Karpas-422 (cell line): ENCODE measurements at regions not wholly inside any gene's neighbourhood (a gene's known extent, or its start where the extent isn't known, plus 50 kb on each side); places are given as distances from the start of the nearest gene placed in this dataset.
"Not testable (repeated sequence)": the region's sequence is repeated elsewhere in the genome, so short reads cannot be mapped to it uniquely, and the experiment has no call there.

Experiments used
- DNase-seq: peaks from one replicate; pipeline ENCODE4 v3.0.0-alpha.2; 2015
- H2AFZ ChIP-seq: fragments of 200-600 bp; sonication (generic); 2 replicates; pipeline ENCODE4 v1.6.1; 2014; ENCODE audit warnings: antibody characterized with exemption, low read length, mixed read lengths
- H3K27ac ChIP-seq: fragments of 200-600 bp; sonication (generic); 2 replicates; pipeline ENCODE4 v1.5.1; 2014; ENCODE audit warnings: mild to moderate bottlenecking, low read length, moderate library complexity
- H3K27me3 ChIP-seq: fragments of 200-600 bp; sonication (generic); 2 replicates; pipeline ENCODE4 v1.6.1; 2014; ENCODE audit warnings: low read length, mixed read lengths
- H3K36me3 ChIP-seq: fragments of 200-600 bp; sonication (generic); 2 replicates; pipeline ENCODE4 v1.6.1; 2014; ENCODE audit warnings: low read length, mixed read lengths; ENCODE audit not compliant: insufficient read depth
- H3K4me1 ChIP-seq: fragments of 200-600 bp; sonication (generic); 2 replicates; pipeline ENCODE4 v1.6.1; 2014; ENCODE audit warnings: mild to moderate bottlenecking, low read length, mixed read lengths
- H3K4me2 ChIP-seq: fragments of 200-600 bp; sonication (generic); 2 replicates; pipeline ENCODE4 v1.6.1; 2014; ENCODE audit warnings: low read length, low read depth, mild to moderate bottlenecking; ENCODE audit not compliant: poor library complexity, severe bottlenecking
- H3K4me3 ChIP-seq: fragments of 200-600 bp; sonication (generic); 2 replicates; pipeline ENCODE4 v1.5.1; 2014; ENCODE audit warnings: mild to moderate bottlenecking, antibody characterized with exemption, low read length, mixed read lengths
- H3K79me2 ChIP-seq: fragments of 200-600 bp; sonication (generic); 2 replicates; pipeline ENCODE4 v1.6.1; 2014; ENCODE audit warnings: mild to moderate bottlenecking, low read length, mixed read lengths
- H3K9ac ChIP-seq: fragments of 200-600 bp; sonication (generic); 2 replicates; pipeline ENCODE4 v1.6.0; 2014; ENCODE audit warnings: low read length
- H3K9me2 ChIP-seq: fragments of 200-600 bp; sonication (generic), shearing (Covaris generic); replicated peaks from 2 replicates; pipeline ENCODE4 v1.6.0; 2014; ENCODE audit warnings: mild to moderate bottlenecking, low read length, moderate library complexity; ENCODE audit not compliant: insufficient read depth
- H3K9me3 ChIP-seq: fragments of 300-700, 200-600 bp; sonication (generic); 2 replicates; pipeline ENCODE4 v1.6.1; 2014; ENCODE audit warnings: low read length, mixed read lengths
- H4K20me1 ChIP-seq: fragments of 200-600 bp; sonication (generic); 2 replicates; pipeline ENCODE4 v1.6.1; 2014; ENCODE audit warnings: mild to moderate bottlenecking, antibody characterized with exemption, low read length, low read depth; ENCODE audit not compliant: insufficient read depth

DNA sequence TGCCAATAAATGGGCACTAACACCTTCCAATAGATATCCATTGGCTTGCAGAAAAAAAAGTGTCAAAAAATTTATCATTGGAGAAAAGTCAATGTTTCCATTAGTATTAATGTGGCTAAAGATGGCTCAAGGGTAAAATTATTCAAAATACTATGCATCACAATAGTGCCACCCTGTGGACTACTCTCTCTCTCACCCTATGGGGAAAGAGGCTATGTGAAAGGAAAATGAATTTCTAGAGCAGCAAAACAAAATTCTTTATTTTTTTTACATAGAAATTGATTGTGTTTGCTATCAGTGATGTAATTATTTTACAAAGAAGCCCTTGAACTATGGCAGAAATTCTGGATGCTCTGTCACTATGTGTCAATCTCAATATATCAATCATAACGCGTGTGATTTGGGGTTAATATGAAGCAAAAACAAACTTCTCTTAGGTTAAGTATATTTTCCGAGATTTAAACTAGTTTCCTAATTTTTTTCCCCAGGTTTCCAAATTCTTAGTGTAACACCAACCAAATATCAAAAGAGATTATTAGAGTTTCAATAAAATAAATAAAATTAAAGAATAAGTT is 193.9 kb downstream of the USP22 start:
- H3K9me2 ChIP-seq, H3K4me3 ChIP-seq, H2AFZ ChIP-seq, H3K9me3 ChIP-seq, H3K36me3 ChIP-seq, H3K27me3 ChIP-seq, H4K20me1 ChIP-seq, H3K9ac ChIP-seq, H3K4me2 ChIP-seq, H3K79me2 ChIP-seq, H3K4me1 ChIP-seq, H3K27ac ChIP-seq: not testable (repeated sequence)
- DNase-seq: peak; percentile 43

DNA sequence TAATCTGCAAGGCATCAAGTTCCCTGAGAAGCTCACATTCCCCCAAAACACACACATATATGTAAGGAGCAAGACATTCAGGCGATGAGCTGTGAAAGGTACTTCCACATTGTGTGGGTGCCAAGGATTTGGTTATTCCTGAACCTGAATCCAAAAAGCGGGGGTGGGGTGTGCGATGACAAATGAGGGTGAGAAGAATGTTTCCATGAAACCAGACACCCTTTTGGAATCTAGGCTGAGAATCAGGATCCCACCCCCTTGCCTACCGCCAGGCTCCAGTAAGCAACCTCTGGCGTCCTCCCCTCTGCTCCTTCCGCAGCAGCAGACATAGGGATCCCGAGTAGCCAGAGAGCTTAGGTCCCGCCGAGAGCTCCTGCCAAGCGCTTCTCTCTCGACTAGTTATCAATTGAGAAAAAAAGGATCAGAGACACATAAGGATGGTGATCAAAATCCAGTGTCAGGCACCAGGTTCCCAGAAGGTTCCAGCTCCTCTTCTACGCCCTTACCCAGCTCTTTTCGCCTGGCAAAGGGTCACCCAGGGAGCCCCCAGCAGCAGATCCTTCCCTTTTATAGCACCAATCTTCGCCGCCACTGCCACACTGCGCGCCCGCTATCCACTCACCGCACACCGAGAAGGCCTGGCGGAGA is 191.1 kb downstream of the USP22 start:
- not testable (repeated sequence) for H2AFZ ChIP-seq

DNA sequence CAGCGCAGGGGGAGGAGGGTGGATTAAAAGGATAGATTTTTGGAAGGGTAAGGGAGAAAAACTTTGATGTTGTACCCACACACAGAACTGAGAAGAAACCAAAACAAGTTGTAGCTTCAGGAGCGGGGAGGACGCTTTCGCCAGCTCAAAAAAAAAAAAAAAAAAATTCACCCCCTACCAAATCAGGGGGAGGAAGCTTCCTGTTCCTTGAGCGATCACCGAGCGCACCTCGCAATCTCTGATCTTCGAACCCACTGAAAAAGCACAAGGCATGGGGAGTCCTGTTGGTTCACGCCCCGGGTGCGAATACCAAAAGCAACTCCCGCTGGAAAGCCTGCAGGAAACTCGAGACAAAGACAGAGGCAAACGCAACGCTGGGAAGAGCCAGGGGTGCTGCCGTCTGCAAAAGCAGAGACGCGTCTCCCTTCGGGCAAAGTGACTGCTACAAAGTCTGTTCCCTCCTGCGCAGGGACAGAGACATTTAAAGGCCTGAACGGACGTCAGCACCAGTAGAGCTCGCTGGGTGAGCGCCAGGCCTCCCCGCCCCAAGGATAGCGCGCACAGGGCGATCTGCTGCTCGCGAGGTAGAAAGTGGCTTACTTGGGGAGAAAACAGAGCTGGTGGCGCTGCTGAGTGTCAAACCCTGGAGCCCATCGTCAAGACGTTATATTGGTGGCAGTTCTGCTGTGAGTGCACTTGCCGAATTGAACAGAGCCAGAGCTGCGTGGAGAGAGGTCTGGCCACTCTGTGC is 190.4 kb downstream of the USP22 start:
- Histone ChIP-seq H3K9me3 (no peaks in the 10 kb centered on the region), H3K36me3 (no peaks in the 10 kb centered on the region), H4K20me1 (no peaks in the 10 kb centered on the region), H3K27me3 (no peaks in the 10 kb centered on the region), H3K79me2 (no peaks in the 10 kb centered on the region), H3K9ac (no peak overlapping the region), H3K4me3 (no peak overlapping the region), H3K9me2 (no peaks in the 10 kb centered on the region), H2AFZ (no peak overlapping the region), H3K4me2 (no peak overlapping the region), H3K27ac (no peak overlapping the region), H3K4me1 (no peaks in the 10 kb centered on the region)
- no peak for DNase-seq

More for the DNA sequence above, 191.1 kb downstream of the USP22 start:
- DNase-seq, H3K36me3 ChIP-seq, H3K27me3 ChIP-seq, H4K20me1 ChIP-seq, H3K4me2 ChIP-seq, H3K9me3 ChIP-seq, H3K27ac ChIP-seq, H3K4me1 ChIP-seq, H3K4me3 ChIP-seq, H3K9me2 ChIP-seq, H3K79me2 ChIP-seq, H3K9ac ChIP-seq: not testable (repeated sequence)

DNA sequence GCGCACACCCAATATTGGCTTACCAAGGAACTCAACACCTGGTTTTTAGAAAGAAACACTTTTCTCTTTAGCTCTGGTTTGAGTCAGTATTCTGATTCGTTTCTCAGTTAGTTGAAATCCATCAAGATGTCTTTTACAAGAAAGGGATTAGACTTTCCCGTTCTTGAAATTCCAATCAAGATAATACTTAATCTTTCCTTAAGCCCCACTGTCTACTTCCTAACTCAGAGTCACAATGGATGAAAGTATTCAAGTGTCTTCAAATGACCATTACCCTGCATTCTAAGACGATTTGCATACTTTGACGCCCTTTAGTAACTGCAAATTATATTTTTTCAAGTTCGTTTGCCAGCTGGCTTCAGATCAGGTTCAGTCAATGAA is 189.8 kb downstream of the USP22 start:
- Histone ChIP-seq H3K4me3 (no peak overlapping the region), H3K4me1 (no peaks in the 10 kb centered on the region), H3K9me3 (no peaks in the 10 kb centered on the region), H3K9ac (no peak overlapping the region), H3K4me2 (no peak overlapping the region), H3K79me2 (no peaks in the 10 kb centered on the region), H2AFZ (no peak overlapping the region), H3K9me2 (no peaks in the 10 kb centered on the region), H3K27me3 (no peaks in the 10 kb centered on the region), H3K27ac (no peak overlapping the region), H4K20me1 (no peaks in the 10 kb centered on the region), H3K36me3 (no peaks in the 10 kb centered on the region)
- no peak for DNase-seq

DNA sequence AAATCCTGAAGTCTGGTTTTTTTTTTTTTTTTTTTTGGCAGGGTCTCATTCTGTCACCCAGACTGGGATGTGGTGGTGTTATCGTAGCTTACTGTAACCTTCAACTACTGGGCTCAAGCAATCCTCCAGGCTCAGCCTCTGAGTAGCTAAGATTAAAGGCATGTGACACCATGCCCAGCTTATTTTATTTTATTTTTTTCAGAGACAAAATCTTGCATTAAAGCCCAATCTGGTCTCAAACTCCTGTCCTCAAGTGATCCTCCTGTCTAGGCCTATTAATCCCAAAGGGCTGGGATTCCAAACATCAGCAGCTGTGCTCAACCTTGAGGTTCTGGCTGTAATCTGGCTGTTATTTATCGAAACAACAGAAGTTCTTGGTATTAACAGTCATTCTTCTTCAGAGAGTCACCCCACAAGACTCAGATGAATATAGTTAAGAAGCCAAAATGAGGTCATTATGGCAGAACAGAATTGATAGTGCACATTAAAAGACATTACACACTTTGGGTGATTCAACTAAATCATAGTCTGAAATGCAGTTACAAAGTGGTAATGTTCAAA is 186.8 kb downstream of the USP22 start:
- H3K4me2 ChIP-seq, H3K9ac ChIP-seq, H3K27me3 ChIP-seq, H3K4me1 ChIP-seq, H3K79me2 ChIP-seq, H3K9me2 ChIP-seq, H3K36me3 ChIP-seq, H4K20me1 ChIP-seq, H3K4me3 ChIP-seq, H3K27ac ChIP-seq, H2AFZ ChIP-seq, DNase-seq, H3K9me3 ChIP-seq: not testable (repeated sequence)

DNA sequence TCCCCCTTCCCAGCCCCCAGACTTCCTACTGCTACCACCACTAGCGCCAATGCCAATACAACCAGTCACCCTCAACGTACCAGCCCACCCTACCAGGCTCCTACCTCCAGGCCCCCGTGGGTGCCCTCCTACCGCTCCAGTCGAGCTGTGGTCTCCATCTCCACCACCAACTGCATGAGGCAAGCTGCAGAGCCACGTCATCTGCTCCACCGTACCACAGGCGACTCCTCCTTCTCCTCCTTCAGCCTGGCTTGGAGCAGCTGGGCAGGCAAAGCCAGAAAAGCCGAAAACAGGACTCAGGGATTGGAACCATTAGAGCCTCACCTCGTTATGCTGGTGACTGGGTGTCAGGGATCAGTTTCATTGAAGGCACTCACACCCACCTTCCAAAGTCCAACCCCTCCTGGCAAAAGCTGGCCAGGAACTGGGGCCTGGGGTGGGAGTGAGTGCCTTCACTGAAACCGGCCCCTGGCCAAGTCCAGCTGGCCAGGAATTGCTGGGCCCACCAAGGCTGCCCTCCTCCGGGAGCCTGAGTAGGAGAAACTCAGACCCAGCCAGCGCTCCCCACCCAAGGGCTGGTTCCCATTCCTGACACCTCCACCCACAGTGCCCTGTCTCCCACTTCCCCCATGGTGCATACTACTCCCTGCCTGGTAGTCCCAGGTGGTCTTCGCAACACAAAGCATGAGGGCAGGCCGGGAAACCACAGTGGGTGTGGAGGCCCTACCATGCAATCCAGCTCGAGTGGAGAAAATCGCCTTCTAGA is 176.2 kb downstream of the USP22 start:
- H3K4me2 ChIP-seq, H2AFZ ChIP-seq: not testable (repeated sequence)

DNA sequence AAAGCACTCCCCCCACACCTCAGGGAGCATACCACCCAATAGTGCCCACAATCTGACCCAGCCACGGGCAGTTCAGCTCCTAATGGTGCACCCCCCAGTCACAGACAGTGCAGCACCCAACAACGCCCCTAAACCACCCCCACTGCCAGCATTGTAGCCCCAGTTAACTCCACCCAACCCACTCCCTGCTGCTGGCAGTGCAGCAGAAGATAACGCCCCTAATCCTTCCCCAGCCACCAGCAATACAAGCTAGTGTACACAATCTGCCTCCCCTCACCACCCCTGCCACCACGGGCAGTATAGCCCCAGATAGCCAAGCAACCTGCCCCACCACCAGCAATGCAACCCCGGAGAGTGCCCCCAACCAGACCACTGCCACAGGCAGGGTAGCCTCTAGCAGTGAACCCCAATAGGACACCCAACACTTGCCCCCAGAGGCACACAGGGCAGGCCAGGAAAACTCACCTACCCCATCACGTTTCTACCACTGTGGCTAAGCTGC is 175.3 kb downstream of the USP22 start:
- not testable (repeated sequence) for H3K4me3 ChIP-seq, H3K9me3 ChIP-seq, H3K9me2 ChIP-seq, H3K36me3 ChIP-seq, H3K27me3 ChIP-seq, H2AFZ ChIP-seq, DNase-seq, H3K9ac ChIP-seq, H4K20me1 ChIP-seq, H3K4me1 ChIP-seq, H3K4me2 ChIP-seq, H3K79me2 ChIP-seq, H3K27ac ChIP-seq

More for the DNA sequence above, 176.2 kb downstream of the USP22 start:
- H3K27me3 ChIP-seq, DNase-seq, H3K36me3 ChIP-seq, H3K27ac ChIP-seq, H3K9me3 ChIP-seq, H3K9me2 ChIP-seq, H3K79me2 ChIP-seq, H3K9ac ChIP-seq, H4K20me1 ChIP-seq, H3K4me3 ChIP-seq, H3K4me1 ChIP-seq: not testable (repeated sequence)
